A673 (cell line): ENCODE measurements at regions not wholly inside any gene's neighbourhood (a gene's known extent, or its start where the extent isn't known, plus 50 kb on each side); places are given as distances from the start of the nearest gene placed in this dataset.

Experiments
- EZH2 ChIP-seq: fragments of 200-600 bp; sonication (generic); IDR thresholded peaks from 2 replicates; pipeline ENCODE4 v1.6.1; 2017; ENCODE audit warnings: borderline replicate concordance, low read depth, mild to moderate bottlenecking, mixed read lengths, antibody characterized with exemption, low read length; ENCODE audit not compliant: poor library complexity, severe bottlenecking
- TF ChIP-seq, protein P1 (sequence below): fragments of 300-800, 200-600 bp; sonication (generic); conservative IDR thresholded peaks from 2 replicates; pipeline ENCODE4 v1.5.1; 2017; ENCODE audit warnings: low read depth, mild to moderate bottlenecking, antibody characterized with exemption, low read length, moderate library complexity, mixed read lengths

DNA sequence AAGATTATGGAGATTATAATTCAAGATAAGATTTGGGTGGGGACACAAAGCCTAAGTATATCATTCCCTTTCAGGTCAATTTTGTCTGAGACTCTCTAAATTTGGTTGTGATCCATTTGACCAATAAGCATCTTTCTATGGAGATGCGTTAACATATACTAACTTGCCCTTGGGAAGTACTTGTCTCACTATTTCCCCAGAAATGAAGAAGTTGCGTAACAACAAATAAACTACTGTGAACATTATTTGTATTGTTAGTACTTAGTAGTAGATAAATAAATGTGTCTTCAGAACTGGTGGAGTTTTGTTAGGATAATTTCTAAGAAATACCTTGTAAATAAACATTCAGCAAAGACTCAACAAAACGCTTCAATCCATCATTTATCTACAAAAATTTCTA lies 127.3 kb upstream of the LYZL2 start:
- TF ChIP-seq EZH2, result no peak
- TF ChIP-seq, protein P1, sequence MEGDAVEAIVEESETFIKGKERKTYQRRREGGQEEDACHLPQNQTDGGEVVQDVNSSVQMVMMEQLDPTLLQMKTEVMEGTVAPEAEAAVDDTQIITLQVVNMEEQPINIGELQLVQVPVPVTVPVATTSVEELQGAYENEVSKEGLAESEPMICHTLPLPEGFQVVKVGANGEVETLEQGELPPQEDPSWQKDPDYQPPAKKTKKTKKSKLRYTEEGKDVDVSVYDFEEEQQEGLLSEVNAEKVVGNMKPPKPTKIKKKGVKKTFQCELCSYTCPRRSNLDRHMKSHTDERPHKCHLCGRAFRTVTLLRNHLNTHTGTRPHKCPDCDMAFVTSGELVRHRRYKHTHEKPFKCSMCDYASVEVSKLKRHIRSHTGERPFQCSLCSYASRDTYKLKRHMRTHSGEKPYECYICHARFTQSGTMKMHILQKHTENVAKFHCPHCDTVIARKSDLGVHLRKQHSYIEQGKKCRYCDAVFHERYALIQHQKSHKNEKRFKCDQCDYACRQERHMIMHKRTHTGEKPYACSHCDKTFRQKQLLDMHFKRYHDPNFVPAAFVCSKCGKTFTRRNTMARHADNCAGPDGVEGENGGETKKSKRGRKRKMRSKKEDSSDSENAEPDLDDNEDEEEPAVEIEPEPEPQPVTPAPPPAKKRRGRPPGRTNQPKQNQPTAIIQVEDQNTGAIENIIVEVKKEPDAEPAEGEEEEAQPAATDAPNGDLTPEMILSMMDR, result no peak
